ENCODE measurements at regions not wholly inside any gene's neighbourhood (a gene's known extent, or its start where the extent isn't known, plus 50 kb on each side); places are given as distances from the start of the nearest gene placed in this dataset.

- Mint-ChIP-seq H3K9me3 (ENCODE audit: low read depth) (no peaks in the 10 kb centered on the region), H3K36me3 (ENCODE audit: insufficient read depth) (no peaks in the 10 kb centered on the region), H3K4me3 (ENCODE audit: low read depth) (no peak overlapping the region), H3K27ac (peak overlapping the region; percentile 6), H3K4me1 (ENCODE audit: low read depth) (peaks cover 42% of the 10 kb centered on the region), H3K27me3 (no peaks in the 10 kb centered on the region)
- no peak for DNase-seq (ENCODE audit: low spot score, unreplicated experiment)
- no peak for TF ChIP-seq CTCF (IDR thresholded peaks at IDR 0.05; ENCODE audit: unreplicated experiment)
These were observed 113.6 kb upstream of the ARGLU1 start for GRCh38 chr13:106681536-106681935.

- H3K36me3 Mint-ChIP-seq (ENCODE audit: insufficient read depth), result no peaks in the 10 kb centered on the region
- H3K27me3 Mint-ChIP-seq, result no peaks in the 10 kb centered on the region
- H3K4me3 Mint-ChIP-seq (ENCODE audit: low read depth), result no peak overlapping the region
- peaks cover 42% of the 10 kb centered on the region for H3K4me1 Mint-ChIP-seq (ENCODE audit: low read depth)
- TF ChIP-seq CTCF (IDR thresholded peaks at IDR 0.05; ENCODE audit: unreplicated experiment), result no peak
- H3K9me3 Mint-ChIP-seq (ENCODE audit: low read depth), result no peaks in the 10 kb centered on the region
- DNase-seq (ENCODE audit: low spot score, unreplicated experiment), result no peak
- H3K27ac Mint-ChIP-seq, result peak overlapping the region; percentile 31
These were observed 113.0 kb upstream of the ARGLU1 start for GRCh38 chr13:106680796-106681472.

GRCh38 chr13:106678646-106679418 lies 110.9 kb upstream of the ARGLU1 start:
- Mint-ChIP-seq H3K4me1 (ENCODE audit: low read depth) (peaks cover 37% of the 10 kb centered on the region), H3K27ac (no peak overlapping the region), H3K9me3 (ENCODE audit: low read depth) (no peaks in the 10 kb centered on the region), H3K27me3 (no peaks in the 10 kb centered on the region), H3K4me3 (ENCODE audit: low read depth) (no peak overlapping the region), H3K36me3 (ENCODE audit: insufficient read depth) (no peaks in the 10 kb centered on the region)
- no peak for DNase-seq (ENCODE audit: low spot score, unreplicated experiment)
- TF ChIP-seq CTCF (IDR thresholded peaks at IDR 0.05; ENCODE audit: unreplicated experiment), result no peak

GRCh38 chr13:106675311-106675710 lies 107.4 kb upstream of the ARGLU1 start:
- no peak overlapping the region for H3K27ac Mint-ChIP-seq

More at GRCh38 chr13:106675311-106675710, 107.4 kb upstream of the ARGLU1 start:
- Mint-ChIP-seq H3K36me3 (ENCODE audit: insufficient read depth) (no peaks in the 10 kb centered on the region), H3K4me1 (ENCODE audit: low read depth) (peaks cover 28% of the 10 kb centered on the region), H3K4me3 (ENCODE audit: low read depth) (no peak overlapping the region), H3K9me3 (ENCODE audit: low read depth) (no peaks in the 10 kb centered on the region), H3K27me3 (no peaks in the 10 kb centered on the region)
- no peak for DNase-seq (ENCODE audit: low spot score, unreplicated experiment)
- no peak for TF ChIP-seq CTCF (IDR thresholded peaks at IDR 0.05; ENCODE audit: unreplicated experiment)

Measured in progenitor cell of endocrine pancreas (in vitro differentiated cells).